ENCODE measurements at regions not wholly inside any gene's neighbourhood (a gene's known extent, or its start where the extent isn't known, plus 50 kb on each side); places are given as distances from the start of the nearest gene placed in this dataset.
A peak's percentile ranks its signal among the peaks of the same experiment; 100 is the strongest.

- no peak for DNase-seq
These were observed 901.5 kb downstream of the TBC1D22A start for GRCh38 chr22:47663615-47664605.

- no peak for DNase-seq
These were observed 897.2 kb downstream of the TBC1D22A start for GRCh38 chr22:47659467-47660223.

GRCh38 chr22:47658182-47658581, 895.7 kb downstream of the TBC1D22A start:
- no peak for DNase-seq

- DNase-seq: no peak
These were observed 894.8 kb downstream of the TBC1D22A start for GRCh38 chr22:47657224-47657623.

GRCh38 chr22:47656806-47657205, 894.4 kb downstream of the TBC1D22A start:
- no peak for DNase-seq

- DNase-seq: no peak
These were observed 893.5 kb downstream of the TBC1D22A start for GRCh38 chr22:47655930-47656329.

- DNase-seq: no peak
These were observed 892.6 kb downstream of the TBC1D22A start for GRCh38 chr22:47654922-47655491.

- no peak for DNase-seq
These were observed 891.5 kb downstream of the TBC1D22A start for GRCh38 chr22:47653921-47654320.

GRCh38 chr22:47651216-47651987, 889.0 kb downstream of the TBC1D22A start:
- DNase-seq: no peak

- no peak for DNase-seq
These were observed 885.3 kb downstream of the TBC1D22A start for GRCh38 chr22:47647720-47648119.

GRCh38 chr22:47647181-47647580, 884.7 kb downstream of the TBC1D22A start:
- DNase-seq: no peak

- DNase-seq: no peak
These were observed 883.5 kb downstream of the TBC1D22A start for GRCh38 chr22:47645923-47646322.

GRCh38 chr22:47645450-47645914, 883.0 kb downstream of the TBC1D22A start:
- no peak for DNase-seq

- DNase-seq: no peak
These were observed 871.9 kb downstream of the TBC1D22A start for GRCh38 chr22:47634347-47634746.

- peak; percentile 4 for DNase-seq
These were observed 870.7 kb downstream of the TBC1D22A start for GRCh38 chr22:47633111-47633510.

- DNase-seq: peak; percentile 15
These were observed 870.3 kb downstream of the TBC1D22A start for GRCh38 chr22:47632701-47633100.

GRCh38 chr22:47631571-47632102, 869.2 kb downstream of the TBC1D22A start:
- peak; percentile 7 for DNase-seq

GRCh38 chr22:47630741-47631534, 868.5 kb downstream of the TBC1D22A start:
- DNase-seq: no peak

GRCh38 chr22:47629791-47630655, 867.6 kb downstream of the TBC1D22A start:
- peak; percentile 5 for DNase-seq

- peak; percentile 18 for DNase-seq
These were observed 866.8 kb downstream of the TBC1D22A start for GRCh38 chr22:47629273-47629711.

All from femur (tissue), 1 donor.